ENCODE measurements at regions not wholly inside any gene's neighbourhood (a gene's known extent, or its start where the extent isn't known, plus 50 kb on each side); places are given as distances from the start of the nearest gene placed in this dataset.

GRCh38 chr10:130492266-130492934 lies 356.2 kb downstream of the GLRX3 start:
- no peak for DNase-seq (ENCODE audit: low spot score)
- in situ Hi-C loops (cut with MboI; ENCODE audit: low pct_unique_long_range_greater_than_20kb, low sequenced_read_pairs, unreplicated experiment), result no loop called here
- TF ChIP-seq, protein P1, sequence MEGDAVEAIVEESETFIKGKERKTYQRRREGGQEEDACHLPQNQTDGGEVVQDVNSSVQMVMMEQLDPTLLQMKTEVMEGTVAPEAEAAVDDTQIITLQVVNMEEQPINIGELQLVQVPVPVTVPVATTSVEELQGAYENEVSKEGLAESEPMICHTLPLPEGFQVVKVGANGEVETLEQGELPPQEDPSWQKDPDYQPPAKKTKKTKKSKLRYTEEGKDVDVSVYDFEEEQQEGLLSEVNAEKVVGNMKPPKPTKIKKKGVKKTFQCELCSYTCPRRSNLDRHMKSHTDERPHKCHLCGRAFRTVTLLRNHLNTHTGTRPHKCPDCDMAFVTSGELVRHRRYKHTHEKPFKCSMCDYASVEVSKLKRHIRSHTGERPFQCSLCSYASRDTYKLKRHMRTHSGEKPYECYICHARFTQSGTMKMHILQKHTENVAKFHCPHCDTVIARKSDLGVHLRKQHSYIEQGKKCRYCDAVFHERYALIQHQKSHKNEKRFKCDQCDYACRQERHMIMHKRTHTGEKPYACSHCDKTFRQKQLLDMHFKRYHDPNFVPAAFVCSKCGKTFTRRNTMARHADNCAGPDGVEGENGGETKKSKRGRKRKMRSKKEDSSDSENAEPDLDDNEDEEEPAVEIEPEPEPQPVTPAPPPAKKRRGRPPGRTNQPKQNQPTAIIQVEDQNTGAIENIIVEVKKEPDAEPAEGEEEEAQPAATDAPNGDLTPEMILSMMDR (IDR thresholded peaks at IDR 0.05; ENCODE audit: extremely low read depth, insufficient read depth, missing control alignments), result no peak

DNA sequence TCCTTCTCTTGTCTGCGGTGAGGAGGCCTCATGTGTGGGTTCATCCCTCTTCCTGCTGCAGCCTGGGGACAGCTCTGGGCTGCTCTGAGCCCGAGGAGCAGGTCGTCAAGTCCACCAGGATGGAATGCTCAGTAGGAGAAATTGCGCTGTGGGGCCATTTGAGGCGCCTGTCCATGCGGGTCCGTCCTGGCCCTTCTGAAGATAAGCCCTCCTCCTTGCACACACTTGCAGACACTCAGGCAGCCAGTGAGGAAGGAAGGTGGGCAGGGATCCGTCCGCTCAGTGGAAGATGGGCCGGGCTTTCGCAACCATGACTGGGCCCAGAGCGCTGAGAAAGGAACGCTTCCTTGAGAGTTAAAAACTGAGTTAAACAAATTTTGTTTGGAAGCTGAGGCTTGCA lies 356.8 kb downstream of the GLRX3 start:
- no peak for DNase-seq (ENCODE audit: low spot score)
- in situ Hi-C loops (cut with MboI; ENCODE audit: low pct_unique_long_range_greater_than_20kb, low sequenced_read_pairs, unreplicated experiment), result no loop called here
- TF ChIP-seq, protein P1 (IDR thresholded peaks at IDR 0.05; ENCODE audit: extremely low read depth, insufficient read depth, missing control alignments), result no peak

DNA sequence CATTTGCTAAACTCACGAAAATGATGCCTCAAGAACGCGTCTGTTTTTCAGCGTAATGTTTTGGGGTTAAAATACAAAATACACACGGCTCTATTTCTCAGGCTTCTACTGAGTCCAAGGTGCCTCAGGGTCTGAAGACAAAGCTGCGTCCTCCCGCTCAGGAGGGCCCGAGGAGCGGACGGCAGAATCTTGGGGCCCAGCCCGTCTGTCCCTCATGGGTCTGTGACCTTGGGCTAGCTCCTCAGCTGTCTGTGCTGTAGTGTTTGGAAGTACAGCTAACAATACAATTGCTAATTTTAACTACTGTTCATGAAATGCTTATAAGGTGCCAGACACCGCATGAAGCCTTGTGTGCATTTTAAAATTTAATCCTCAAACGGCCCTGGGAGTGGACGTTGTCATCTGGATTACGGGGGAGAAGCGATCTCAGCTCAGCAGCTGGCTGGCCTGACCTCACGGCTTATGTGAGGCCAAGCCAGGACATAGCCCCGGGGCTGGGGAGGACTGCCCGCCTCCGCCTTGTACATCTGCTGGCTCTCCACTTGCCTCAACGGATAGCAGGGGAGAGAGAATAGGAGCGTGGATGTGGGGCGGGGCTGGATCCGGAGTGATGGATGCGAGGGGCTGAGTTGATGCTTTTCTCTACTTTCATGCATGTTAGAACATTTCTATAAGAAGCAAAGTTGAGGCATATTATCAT lies 357.4 kb downstream of the GLRX3 start:
- in situ Hi-C loops (cut with MboI; ENCODE audit: low pct_unique_long_range_greater_than_20kb, low sequenced_read_pairs, unreplicated experiment), result no loop called here
- no peak for DNase-seq (ENCODE audit: low spot score)
- TF ChIP-seq, protein P1 (IDR thresholded peaks at IDR 0.05; ENCODE audit: extremely low read depth, insufficient read depth, missing control alignments), result no peak

DNA sequence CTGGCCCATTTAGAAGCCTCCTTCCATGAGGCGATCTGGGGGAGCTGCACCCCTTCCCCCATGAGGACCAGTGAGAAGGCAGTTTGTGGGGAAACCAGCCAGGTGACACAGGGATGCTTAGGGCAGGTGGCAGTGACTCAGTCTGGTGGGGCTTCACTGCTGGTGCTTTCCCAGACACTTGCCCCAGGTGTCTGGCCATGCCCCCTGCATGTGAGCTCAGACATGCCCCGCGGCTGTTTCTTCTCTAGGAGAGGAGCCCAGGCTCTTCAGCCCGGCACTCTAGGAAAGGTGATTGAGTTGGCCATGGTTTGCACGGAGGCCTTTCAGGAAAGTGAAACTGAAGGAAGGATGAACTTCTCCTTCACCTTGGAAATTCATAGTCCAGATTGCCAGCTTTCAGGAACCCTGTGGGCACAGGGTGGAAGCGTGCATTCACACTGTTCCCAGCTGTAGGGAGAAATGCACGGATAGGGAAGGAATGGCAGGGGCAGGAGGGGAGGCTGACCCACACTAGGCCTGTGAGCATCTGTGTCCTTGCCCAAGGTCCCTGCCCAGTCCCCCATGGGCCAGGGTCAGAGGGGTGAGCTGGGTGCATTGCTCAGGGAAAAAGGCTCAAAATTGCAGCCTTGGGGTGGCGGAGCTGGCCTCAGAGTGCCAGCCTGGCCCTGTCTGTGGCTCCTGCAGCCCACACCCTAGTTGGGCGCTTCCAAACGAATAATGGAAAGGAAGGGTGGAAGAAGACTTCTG lies 359.1 kb downstream of the GLRX3 start:
- no peak for DNase-seq (ENCODE audit: low spot score)
- in situ Hi-C loops (cut with MboI; ENCODE audit: low pct_unique_long_range_greater_than_20kb, low sequenced_read_pairs, unreplicated experiment), result no loop called here
- TF ChIP-seq, protein P1 (IDR thresholded peaks at IDR 0.05; ENCODE audit: extremely low read depth, insufficient read depth, missing control alignments), result no peak

- no peak for DNase-seq (ENCODE audit: low spot score)
- TF ChIP-seq, protein P1 (IDR thresholded peaks at IDR 0.05; ENCODE audit: extremely low read depth, insufficient read depth, missing control alignments), result no peak
- in situ Hi-C loops (cut with MboI; ENCODE audit: low pct_unique_long_range_greater_than_20kb, low sequenced_read_pairs, unreplicated experiment), result no loop called here
Observed at GRCh38 chr10:130495891-130496636, 359.9 kb downstream of the GLRX3 start.
